K562 (cell line): ENCODE measurements at regions not wholly inside any gene's neighbourhood (a gene's known extent, or its start where the extent isn't known, plus 50 kb on each side); places are given as distances from the start of the nearest gene placed in this dataset.

Experiments used
- ATAC-seq: fragments of 200-7000 bp; cut with Tn5 transposase; 3 replicates; pipeline ENCODE4 v1.9.1; 2020; ENCODE audit warnings: moderate library complexity
- BruUV-seq: library from RNA; stranded (reverse); fragments of 400-500 nt; replicated peaks from 2 replicates; lab custom pipeline; 2021; lab: Mats Ljungman, UMichigan
- CTCF ChIA-PET: fragments of 300-600 bp; formaldehyde crosslinking; extraction: SDS; loops from one replicate; lab custom pipeline; 2021; ENCODE audit warnings: low intra/inter-chr PET ratio; lab: Yijun Ruan, JAX
- POLR2A ChIA-PET: fragments of 300-600, 350-650 bp; sonication (Branson Sonifier 250); formaldehyde crosslinking; extraction: SDS; loops from one replicate; lab custom pipeline; 2021; ENCODE audit warnings: antibody characterized with exemption, inconsistent platforms; lab: Yijun Ruan, JAX
- DNase-seq, 4 experiments: peaks; one replicate each; pipeline versions ENCODE4 v3.0.0 to v3.0.0-alpha.2; 2011 to 2018; ENCODE audit warnings: low spot score in 3 of 4, mixed read lengths in 3 of 4; ENCODE audit errors: extremely low read depth in 1 of 4
- FAIRE-seq: peaks from 2 replicates; lab custom pipeline; 2011; peaks lifted over from hg19 to GRCh38; lab: Jason Lieb, UNC
- H2AFZ ChIP-seq: 2 replicates; pipeline ENCODE4 v1.6.0; 2011; ENCODE audit warnings: low read depth, low read length, control low read depth, inconsistent platforms
- H3K27ac ChIP-seq: fragments of 200-600 bp; 3 replicates; pipeline ENCODE4 v1.8.0; 2011; ENCODE audit warnings: low read depth, mild to moderate bottlenecking, control low read depth, inconsistent platforms, low read length, moderate library complexity, mixed read lengths; ENCODE audit errors: extremely low read depth
- H3K27me3 ChIP-seq, 2 experiments: fragments of 300-600 bp in 1 of 2; 2 replicates in 1 of 2; 3 replicates in 1 of 2; pipeline versions ENCODE4 v1.6.0 to v1.8.0; 2011; ENCODE audit warnings: inconsistent platforms in 2 of 2, low read length in 2 of 2, mild to moderate bottlenecking in 1 of 2, mixed read lengths in 1 of 2, moderate library complexity in 1 of 2; ENCODE audit not compliant: control insufficient read depth in 2 of 2, insufficient read depth in 2 of 2
- H3K36me3 ChIP-seq: fragments of 300-600 bp; 3 replicates; pipeline ENCODE4 v1.8.0; 2011; ENCODE audit warnings: mild to moderate bottlenecking, low read length, inconsistent platforms; ENCODE audit not compliant: control insufficient read depth, insufficient read depth
- H3K4me1 ChIP-seq, 2 experiments: fragments of 200-600 bp in 1 of 2; replicated peaks in 1 of 2; 2 replicates in 1 of 2; 3 replicates in 1 of 2; pipeline versions ENCODE4 v1.5.1 to v1.8.0; 2011; ENCODE audit warnings: inconsistent platforms in 2 of 2, low read length in 2 of 2, mild to moderate bottlenecking in 1 of 2, mixed read lengths in 1 of 2, moderate library complexity in 1 of 2; ENCODE audit not compliant: control insufficient read depth in 2 of 2, insufficient read depth in 2 of 2
- H3K4me2 ChIP-seq: 2 replicates; pipeline ENCODE4 v1.6.1; 2011; ENCODE audit warnings: low read length, control low read depth, inconsistent platforms, mixed read lengths; ENCODE audit not compliant: insufficient read depth
- H3K4me3 ChIP-seq: fragments of 200-600 bp; sonication (generic), shearing (Covaris generic); 2 replicates; pipeline ENCODE4 v1.5.1; 2016; ENCODE audit warnings: control low read depth, inconsistent platforms
- H3K79me2 ChIP-seq: fragments of 200-600 bp; 3 replicates; pipeline ENCODE4 v1.8.0; 2011; ENCODE audit warnings: low read length, inconsistent platforms; ENCODE audit not compliant: control insufficient read depth, insufficient read depth
- H3K9ac ChIP-seq, 2 experiments: 2 replicates each; pipeline versions ENCODE4 v1.6.0 to v1.6.1; 2011; ENCODE audit warnings: low read depth in 2 of 2, low read length in 2 of 2, control low read depth in 1 of 2, inconsistent platforms in 1 of 2, mild to moderate bottlenecking in 1 of 2, mixed read lengths in 1 of 2; ENCODE audit not compliant: insufficient read depth in 1 of 2
- H3K9me1 ChIP-seq: one replicate; pipeline ENCODE4 v1.6.0; 2011; ENCODE audit warnings: inconsistent platforms, mild to moderate bottlenecking, low read length, moderate library complexity; ENCODE audit not compliant: control insufficient read depth, insufficient read depth
- H3K9me3 ChIP-seq: replicated peaks from 2 replicates; pipeline ENCODE4 v1.5.1; 2011; ENCODE audit warnings: low read depth, low read length, inconsistent platforms; ENCODE audit not compliant: control insufficient read depth, insufficient read depth
- H4K20me1 ChIP-seq: replicated peaks from 2 replicates; pipeline ENCODE4 v1.6.1; 2011; ENCODE audit warnings: low read length, inconsistent platforms, mixed read lengths; ENCODE audit not compliant: control insufficient read depth, insufficient read depth
- CC2D1A ChIP-seq: fragments of 450-650 bp; IDR thresholded peaks from 2 replicates; pipeline ENCODE4 v1.6.1; 2017; ENCODE audit warnings: mild to moderate bottlenecking
- CEBPG ChIP-seq, 3 experiments: fragments of 200-800 bp in 1 of 3; sonication (Bioruptor generic) in 1 of 3; sonication (generic) in 1 of 3; formaldehyde crosslinking in 1 of 3; IDR thresholded peaks in 2 of 3; conservative IDR thresholded peaks in 1 of 3; 2 replicates each; pipeline versions ENCODE4 v1.6.1 to v1.8.0; 2016 to 2022; ENCODE audit warnings: missing compliant biosample characterization in 2 of 3, missing genetic modification characterization in 2 of 3, mild to moderate bottlenecking in 1 of 3, missing genetic modification reagents in 1 of 3
- PML ChIP-seq: IDR thresholded peaks from 2 replicates; pipeline ENCODE4 v1.6.1; 2012; ENCODE audit warnings: low read length, inconsistent platforms
- POLR2H ChIP-seq: IDR thresholded peaks from 2 replicates; pipeline ENCODE4 v1.6.1; 2016; ENCODE audit warnings: missing genetic modification characterization, low read depth, mild to moderate bottlenecking, control low read depth, missing compliant biosample characterization, moderate library complexity
- RB1 ChIP-seq: fragments of 450-650 bp; IDR thresholded peaks from 2 replicates; pipeline ENCODE4 v1.6.1; 2017; ENCODE audit warnings: low read depth, mild to moderate bottlenecking
- SMC3 ChIP-seq: conservative IDR thresholded peaks from 2 replicates; pipeline ENCODE4 v1.6.1; 2011; ENCODE audit warnings: low read depth, low read length, improper control_type of control experiment; ENCODE audit not compliant: insufficient read depth
- WGBS: fragments of 100-300 bp; shearing (Covaris generic); methylation state at CpG from one replicate; pipeline ENCODE4 v1.1.6; 2016; ENCODE audit warnings: low coverage, mixed read lengths; ENCODE audit not compliant: insufficient coverage; ENCODE audit errors: missing lambda C conversion rate; 5-methylcytosine and 5-hydroxymethylcytosine counted together
- in situ Hi-C: fragments of 300-500 bp; cut with MboI; formaldehyde crosslinking; loops from 4 replicates; pipeline ENCODE4 v1.15.0; 2018; ENCODE audit warnings: inconsistent platforms, mixed read lengths
- intact Hi-C: fragments of 100-400 bp; cut with micrococcal nuclease; formaldehyde crosslinking; loops from 2 replicates; pipeline ENCODE4 v1.14.2; 2022
- TF ChIP-seq, protein P1 (sequence below), 2 experiments: fragments of 450-650 bp in 1 of 2; sonication (generic) in 1 of 2; formaldehyde crosslinking in 1 of 2; IDR thresholded peaks in 1 of 2; conservative IDR thresholded peaks in 1 of 2; 2 replicates each; pipeline versions ENCODE4 v1.6.1 to v1.8.1; 2016 to 2023; ENCODE audit warnings: mild to moderate bottlenecking in 2 of 2, moderate library complexity in 2 of 2, inconsistent platforms in 1 of 2, missing genetic modification reagents in 1 of 2

DNA sequence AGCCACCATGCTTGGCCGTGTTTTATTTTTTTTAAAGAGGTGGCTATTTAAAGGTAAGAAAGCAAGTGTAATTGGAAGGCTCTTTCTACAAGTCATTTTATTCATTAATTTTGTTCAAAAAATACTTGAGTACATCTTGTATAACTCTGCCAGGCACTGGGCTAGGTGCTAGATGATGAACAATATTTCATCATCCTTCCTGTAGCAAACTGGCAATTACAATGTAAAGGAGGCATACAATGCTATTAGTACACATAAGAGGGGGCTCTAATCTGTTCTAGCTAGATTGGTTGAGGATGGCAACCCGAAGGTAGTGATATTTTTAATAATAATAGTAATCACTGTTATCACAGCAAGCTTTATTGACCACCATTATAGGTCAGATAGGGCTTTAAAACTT lies 215.5 kb upstream of the KLF14 start:
- Histone ChIP-seq H3K4me1 (no peaks in the 10 kb centered on the region), H3K79me2 (no peaks in the 10 kb centered on the region), H3K27me3 (no peaks in the 10 kb centered on the region), H4K20me1 (no peaks in the 10 kb centered on the region), H3K36me3 (no peaks in the 10 kb centered on the region), H3K4me3 (no peak overlapping the region), H3K27ac (no peak overlapping the region), H3K4me2 (no peak overlapping the region), H3K9ac (no peak overlapping the region), H3K9me3 (no peaks in the 10 kb centered on the region), H3K9me1 (no peaks in the 10 kb centered on the region), H2AFZ (no peak overlapping the region)
- no TSS peak for BruUV-seq
- POLR2A ChIA-PET = interaction anchor here (0.7 to 3.0 kb wide), 2 partner anchors 10 to 16 kb away, joined by 3 to 12 read pairs; no protein-coding TSS in a partner anchor
- 50% methylated on average over 2 of the region's 2 CpGs for WGBS
- CTCF ChIA-PET = no interaction called here
- in situ Hi-C loops = no loop called here
- intact Hi-C loops = no loop called here
- DNase-seq (no peak), ATAC-seq (no peak), FAIRE-seq (no peak)
- TF ChIP-seq, protein P1, sequence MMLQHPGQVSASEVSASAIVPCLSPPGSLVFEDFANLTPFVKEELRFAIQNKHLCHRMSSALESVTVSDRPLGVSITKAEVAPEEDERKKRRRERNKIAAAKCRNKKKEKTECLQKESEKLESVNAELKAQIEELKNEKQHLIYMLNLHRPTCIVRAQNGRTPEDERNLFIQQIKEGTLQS (IDR thresholded peaks at IDR 0.05) = peak; percentile 46; the same call in 1 of the 2 replicates
- TF ChIP-seq, protein P1 (CRISPR knock-in tag; conservative IDR thresholded peaks at IDR 0.05) = no peak
- TF ChIP-seq RB1 (no peak), SMC3 (no peak), PML (no peak), CC2D1A (no peak), POLR2H (no peak), CEBPG (CRISPR knock-in tag; IDR thresholded peaks at IDR 0.05) (no peak), CEBPG (tag; conservative IDR thresholded peaks at IDR 0.05 in 1 of 2, IDR thresholded peaks at IDR 0.05 in 1 of 2) (0 out of 4 replicates have a peak, but pooled peaks of 1 of the 2 experiments have one; percentile 42)
